ENCODE measurements at regions not wholly inside any gene's neighbourhood (a gene's known extent, or its start where the extent isn't known, plus 50 kb on each side); places are given as distances from the start of the nearest gene placed in this dataset.
"Not testable (repeated sequence)": the region's sequence is repeated elsewhere in the genome, so short reads cannot be mapped to it uniquely, and the experiment has no call there.

DNA sequence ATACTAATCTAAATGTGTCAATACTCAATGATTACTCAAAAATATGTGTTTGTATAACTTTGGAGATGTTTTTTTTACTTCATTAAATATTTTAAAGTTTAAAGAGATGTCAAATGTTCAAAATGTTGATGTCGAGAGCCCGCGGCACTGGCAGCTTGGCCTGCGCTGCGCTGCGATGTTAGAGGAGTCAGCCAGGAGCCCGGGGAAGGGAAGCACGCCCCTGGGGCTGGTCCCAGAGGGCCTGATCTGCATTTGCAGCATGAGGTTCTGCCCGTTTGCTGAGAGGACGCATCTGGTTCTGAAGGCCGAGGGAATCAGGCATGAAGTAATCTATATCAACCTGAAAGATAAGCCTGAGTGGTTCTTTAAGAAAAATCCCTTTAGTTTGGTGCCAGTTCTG, 66.4 kb upstream of the ATP2C1 start:
- no peak overlapping the region for H3K27ac ChIP-seq (ENCODE audit: low read length)
- ChIA-PET CTCF (no interaction called here), POLR2A (no interaction called here)
- H3K36me3 Mint-ChIP-seq = no peaks in the 10 kb centered on the region
- no peak overlapping the region for H3K4me3 Mint-ChIP-seq
- ATAC-seq (replicated peaks in 1 of 4) = no peak
- H3K9me3 ChIP-seq = no peaks in the 10 kb centered on the region
- 91% methylated on average over 9 of the region's 11 CpGs for WGBS (ENCODE audit: insufficient coverage)
- no peaks in the 10 kb centered on the region for H3K9me3 Mint-ChIP-seq
- peaks cover 2 to 6% of the 10 kb centered on the region in 2 donors for H3K27me3 Mint-ChIP-seq
- no peaks in the 10 kb centered on the region for H3K4me1 Mint-ChIP-seq
- DNase-seq = no peak
- H3K27me3 ChIP-seq (replicated peaks in 1 of 2; ENCODE audit: control insufficient read depth in 2 of 2, extremely low read depth in 1 of 2, insufficient read depth in 2 of 2, low read length in 1 of 2) = peaks cover 0 to 2% of the 10 kb centered on the region in 2 experiments
- H3K4me3 ChIP-seq (ENCODE audit: control insufficient read depth in 1 of 2, extremely low read depth in 1 of 2, low read length in 1 of 2) = no peak overlapping the region
- H3K4me1 ChIP-seq (ENCODE audit: control insufficient read depth in 1 of 2, extremely low read depth in 1 of 2, insufficient read depth in 2 of 2, low read length in 2 of 2) = no peaks in the 10 kb centered on the region
- H3K27ac Mint-ChIP-seq = no peak overlapping the region
- no peaks in the 10 kb centered on the region for H3K36me3 ChIP-seq (ENCODE audit: control insufficient read depth in 2 of 2, extremely low read depth in 1 of 2, insufficient read depth in 1 of 2, low read length in 1 of 2)

DNA sequence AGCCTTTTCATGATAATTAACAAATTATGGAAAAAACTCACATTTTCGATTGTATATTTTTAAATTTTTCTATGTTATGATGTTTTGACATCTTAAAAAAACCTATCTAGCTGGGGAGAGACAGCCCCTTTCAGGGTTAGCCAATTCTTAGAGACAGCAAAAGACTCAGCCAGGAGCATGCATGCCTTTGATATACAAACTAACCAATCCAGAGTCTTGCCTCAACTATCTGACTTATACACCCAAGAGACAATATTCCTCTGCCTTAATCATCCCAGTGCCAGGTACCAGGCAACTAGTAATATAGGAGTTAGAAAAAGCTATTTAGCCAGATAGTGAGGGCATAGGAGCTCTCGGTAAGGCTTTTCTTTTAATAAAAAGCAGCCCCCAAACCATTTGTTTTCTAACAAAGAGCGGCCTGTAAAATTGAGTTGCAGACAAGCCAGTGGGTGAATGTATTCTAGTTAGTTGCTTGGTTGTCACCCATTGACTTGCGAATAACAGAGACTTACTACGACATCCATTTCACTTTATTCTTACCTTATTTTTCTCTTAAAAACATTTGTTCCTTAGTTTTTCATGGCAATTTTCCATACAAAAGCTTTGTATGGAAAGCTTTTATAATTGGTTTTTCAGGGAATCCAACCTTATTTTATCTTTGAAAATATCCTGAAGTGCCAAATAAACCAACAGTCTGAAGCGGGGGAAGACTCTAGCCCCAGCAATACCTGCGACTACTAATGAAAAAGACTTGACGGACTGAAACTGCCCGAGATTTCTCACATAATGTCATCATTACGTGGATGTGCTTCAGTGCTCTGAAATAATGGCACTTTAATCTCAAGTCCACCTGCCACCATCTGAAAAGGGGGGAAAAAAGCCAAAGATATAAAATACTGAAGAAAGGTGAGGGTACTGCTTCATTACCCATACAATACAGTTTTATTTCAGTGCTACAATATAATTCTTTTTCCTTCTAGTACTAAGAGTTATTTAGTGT, 64.6 kb upstream of the ATP2C1 start:
- peaks cover 0 to 2% of the 10 kb centered on the region in 2 experiments for H3K27me3 ChIP-seq (replicated peaks in 1 of 2; ENCODE audit: control insufficient read depth in 2 of 2, extremely low read depth in 1 of 2, insufficient read depth in 2 of 2, low read length in 1 of 2)
- H3K4me3 ChIP-seq (ENCODE audit: control insufficient read depth in 1 of 2, extremely low read depth in 1 of 2, low read length in 1 of 2) = no peak overlapping the region
- POLR2A ChIA-PET = no interaction called here
- no peak overlapping the region for H3K4me3 Mint-ChIP-seq
- no CpG with 5 or more reads among the region's 10 CpGs for whole genome bisulfite sequencing (ENCODE audit: insufficient coverage)
- H3K36me3 ChIP-seq (ENCODE audit: control insufficient read depth in 2 of 2, extremely low read depth in 1 of 2, insufficient read depth in 1 of 2, low read length in 1 of 2) = no peaks in the 10 kb centered on the region
- H3K4me1 ChIP-seq (ENCODE audit: control insufficient read depth in 1 of 2, extremely low read depth in 1 of 2, insufficient read depth in 2 of 2, low read length in 2 of 2) = no peaks in the 10 kb centered on the region
- H3K27ac ChIP-seq (ENCODE audit: low read length) = no peak overlapping the region
- H3K27me3 Mint-ChIP-seq = peaks cover 2 to 6% of the 10 kb centered on the region in 2 donors
- ATAC-seq (replicated peaks in 1 of 4) (no peak), DNase-seq (no peak)
- H3K27ac Mint-ChIP-seq = no peak overlapping the region
- CTCF ChIA-PET = no interaction called here
- no peaks in the 10 kb centered on the region for H3K9me3 Mint-ChIP-seq
- no peaks in the 10 kb centered on the region for H3K4me1 Mint-ChIP-seq
- no peaks in the 10 kb centered on the region for H3K36me3 Mint-ChIP-seq
- H3K9me3 ChIP-seq = no peaks in the 10 kb centered on the region

DNA sequence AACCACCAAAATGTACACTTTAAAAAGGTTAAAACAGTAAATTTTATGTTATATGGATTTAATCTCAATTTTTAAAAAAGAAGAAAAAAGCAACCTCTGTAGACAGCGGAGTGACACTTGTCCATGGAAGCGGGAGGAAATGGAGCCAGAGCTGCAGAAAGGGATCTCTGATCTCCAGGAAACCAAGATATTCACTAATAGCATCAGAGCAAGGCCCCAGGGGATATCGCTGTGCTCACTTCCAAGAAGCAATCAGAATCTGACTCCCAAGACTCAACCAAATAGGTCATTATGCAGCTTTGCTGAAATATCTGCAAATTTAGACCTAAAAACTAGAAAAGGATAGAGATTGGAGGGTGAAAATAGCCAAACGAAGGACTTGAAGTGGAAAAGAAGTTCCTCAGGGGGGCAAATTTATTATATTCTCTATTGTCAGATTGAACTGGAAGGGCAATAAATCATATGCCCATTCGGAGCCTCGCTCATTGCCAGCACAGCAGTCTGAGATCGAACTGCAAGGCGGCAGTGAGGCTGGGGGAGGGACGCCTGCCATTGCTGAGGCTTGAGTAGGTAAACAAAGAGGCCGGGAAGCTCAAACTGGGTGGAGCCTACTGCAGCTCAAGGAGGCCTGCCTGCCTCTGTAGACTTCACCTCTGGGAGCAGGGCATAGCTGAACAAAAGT, 62.0 kb upstream of the ATP2C1 start:
- no peak overlapping the region for H3K4me3 ChIP-seq (ENCODE audit: control insufficient read depth in 1 of 2, extremely low read depth in 1 of 2, low read length in 1 of 2)
- H3K9me3 ChIP-seq = no peaks in the 10 kb centered on the region
- H3K36me3 Mint-ChIP-seq = no peaks in the 10 kb centered on the region
- H3K27ac ChIP-seq (ENCODE audit: low read length) = no peak overlapping the region
- H3K36me3 ChIP-seq (ENCODE audit: control insufficient read depth in 2 of 2, extremely low read depth in 1 of 2, insufficient read depth in 1 of 2, low read length in 1 of 2) = no peaks in the 10 kb centered on the region
- no peak overlapping the region for H3K27ac Mint-ChIP-seq
- ChIA-PET POLR2A (no interaction called here), CTCF (no interaction called here)
- no peak overlapping the region for H3K4me3 Mint-ChIP-seq
- H3K27me3 ChIP-seq (replicated peaks in 1 of 2; ENCODE audit: control insufficient read depth in 2 of 2, extremely low read depth in 1 of 2, insufficient read depth in 2 of 2, low read length in 1 of 2) = peaks cover 0 to 2% of the 10 kb centered on the region in 2 experiments
- H3K4me1 Mint-ChIP-seq = no peaks in the 10 kb centered on the region
- no peak for DNase-seq
- no peaks in the 10 kb centered on the region for H3K4me1 ChIP-seq (ENCODE audit: control insufficient read depth in 1 of 2, extremely low read depth in 1 of 2, insufficient read depth in 2 of 2, low read length in 2 of 2)
- no peak for ATAC-seq (replicated peaks in 1 of 4)
- H3K9me3 Mint-ChIP-seq = no peaks in the 10 kb centered on the region
- WGBS (ENCODE audit: insufficient coverage) = 84% methylated on average over 8 of the region's 10 CpGs
- peaks cover 2 to 6% of the 10 kb centered on the region in 2 donors for H3K27me3 Mint-ChIP-seq

DNA sequence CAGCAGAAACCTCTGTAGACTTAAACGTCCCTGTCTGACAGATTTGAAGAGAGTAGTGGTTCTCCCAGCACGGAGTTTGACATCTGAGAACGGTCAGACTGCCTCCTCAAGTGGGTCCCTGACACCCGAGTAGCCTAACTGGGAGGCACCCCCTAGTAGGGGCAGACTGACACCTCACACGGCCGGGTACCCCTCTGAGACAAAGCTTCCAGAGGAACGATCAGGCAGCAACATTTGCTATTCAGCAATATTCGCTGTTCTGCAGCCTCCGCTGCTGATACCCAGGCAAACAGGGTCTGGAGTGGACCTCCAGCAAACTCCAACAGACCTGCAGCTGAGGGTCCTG, 61.5 kb upstream of the ATP2C1 start:
- H3K4me3 Mint-ChIP-seq; POLR2A ChIA-PET; H3K9me3 ChIP-seq; ATAC-seq (replicated peaks in 1 of 4); H3K36me3 Mint-ChIP-seq; H3K4me1 ChIP-seq (ENCODE audit: control insufficient read depth in 1 of 2, extremely low read depth in 1 of 2, insufficient read depth in 2 of 2, low read length in 2 of 2); H3K27ac ChIP-seq (ENCODE audit: low read length); H3K4me3 ChIP-seq (ENCODE audit: control insufficient read depth in 1 of 2, extremely low read depth in 1 of 2, low read length in 1 of 2); DNase-seq; H3K36me3 ChIP-seq (ENCODE audit: control insufficient read depth in 2 of 2, extremely low read depth in 1 of 2, insufficient read depth in 1 of 2, low read length in 1 of 2); H3K27me3 ChIP-seq (replicated peaks in 1 of 2; ENCODE audit: control insufficient read depth in 2 of 2, extremely low read depth in 1 of 2, insufficient read depth in 2 of 2, low read length in 1 of 2); H3K27me3 Mint-ChIP-seq; H3K9me3 Mint-ChIP-seq; H3K4me1 Mint-ChIP-seq; H3K27ac Mint-ChIP-seq; CTCF ChIA-PET: not testable (repeated sequence)
- WGBS (ENCODE audit: insufficient coverage) = 55% methylated on average over 3 of the region's 9 CpGs

DNA sequence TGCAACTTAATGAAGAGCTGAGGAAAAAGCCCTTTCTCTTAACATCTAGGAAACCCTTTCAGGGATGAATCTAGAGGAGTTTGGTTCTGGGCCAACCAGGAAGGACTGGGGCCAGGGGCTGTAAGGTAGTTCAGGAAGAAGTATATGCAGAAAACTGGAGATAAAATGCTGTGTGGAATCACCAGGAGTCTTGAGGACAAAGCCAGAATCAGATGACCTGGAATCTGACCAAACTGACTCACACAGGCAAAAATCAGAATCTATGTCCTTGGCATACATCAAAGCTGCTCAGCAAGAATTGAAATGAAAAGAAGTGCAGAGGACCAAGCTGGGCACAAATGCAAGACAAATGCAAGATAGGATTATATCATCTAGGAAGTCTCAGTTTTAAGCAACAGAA, 59.4 kb upstream of the ATP2C1 start:
- DNase-seq (no peak), ATAC-seq (replicated peaks in 1 of 4) (no peak)
- no peaks in the 10 kb centered on the region for H3K36me3 ChIP-seq (ENCODE audit: control insufficient read depth in 2 of 2, extremely low read depth in 1 of 2, insufficient read depth in 1 of 2, low read length in 1 of 2)
- H3K27me3 ChIP-seq (replicated peaks in 1 of 2; ENCODE audit: control insufficient read depth in 2 of 2, extremely low read depth in 1 of 2, insufficient read depth in 2 of 2, low read length in 1 of 2) = no peaks in the 10 kb centered on the region
- CTCF ChIA-PET = no interaction called here
- no peak overlapping the region for H3K4me3 ChIP-seq (ENCODE audit: control insufficient read depth in 1 of 2, extremely low read depth in 1 of 2, low read length in 1 of 2)
- no peak overlapping the region for H3K27ac Mint-ChIP-seq
- H3K9me3 Mint-ChIP-seq = no peaks in the 10 kb centered on the region
- no peaks in the 10 kb centered on the region for H3K4me1 ChIP-seq (ENCODE audit: control insufficient read depth in 1 of 2, extremely low read depth in 1 of 2, insufficient read depth in 2 of 2, low read length in 2 of 2)
- no peaks in the 10 kb centered on the region for H3K9me3 ChIP-seq
- no peaks in the 10 kb centered on the region for H3K36me3 Mint-ChIP-seq
- POLR2A ChIA-PET = no interaction called here
- H3K27ac ChIP-seq (ENCODE audit: low read length) = no peak overlapping the region
- H3K4me3 Mint-ChIP-seq = no peak overlapping the region
- peaks cover 0 to 2% (median 0%) of the 10 kb centered on the region in 3 donors for H3K4me1 Mint-ChIP-seq
- H3K27me3 Mint-ChIP-seq = peaks cover 2 to 6% of the 10 kb centered on the region in 2 donors

DNA sequence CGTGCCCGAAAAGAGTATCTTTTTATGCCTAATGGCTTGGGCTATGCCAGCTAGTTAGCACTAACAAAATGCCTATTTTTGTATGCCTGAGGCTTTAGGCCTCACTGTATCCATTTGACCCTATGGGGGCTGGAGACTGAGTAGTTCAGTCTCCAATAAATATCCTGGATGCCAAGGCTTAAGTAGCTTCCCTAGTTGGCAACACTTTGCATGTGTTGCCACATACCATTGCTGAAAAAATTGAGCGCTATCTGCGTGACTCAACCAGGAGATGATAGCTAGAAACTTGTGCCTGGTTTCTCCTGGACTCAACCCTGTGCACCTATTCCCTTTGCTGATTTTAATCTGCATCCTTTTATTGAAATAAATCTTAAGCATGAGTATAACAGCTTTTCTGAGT, 58.4 kb upstream of the ATP2C1 start:
- no peak overlapping the region for H3K4me3 ChIP-seq (ENCODE audit: control insufficient read depth in 1 of 2, extremely low read depth in 1 of 2, low read length in 1 of 2)
- H3K27me3 ChIP-seq (replicated peaks in 1 of 2; ENCODE audit: control insufficient read depth in 2 of 2, extremely low read depth in 1 of 2, insufficient read depth in 2 of 2, low read length in 1 of 2) = no peaks in the 10 kb centered on the region
- POLR2A ChIA-PET = no interaction called here
- no peak for ATAC-seq (replicated peaks in 1 of 4)
- no peak for DNase-seq
- no peak overlapping the region for H3K4me3 Mint-ChIP-seq
- H3K27ac Mint-ChIP-seq = no peak overlapping the region
- H3K9me3 Mint-ChIP-seq = no peaks in the 10 kb centered on the region
- no peaks in the 10 kb centered on the region for H3K36me3 Mint-ChIP-seq
- H3K4me1 Mint-ChIP-seq = peaks cover 0 to 4% (median 2%) of the 10 kb centered on the region in 3 donors
- no peaks in the 10 kb centered on the region for H3K4me1 ChIP-seq (ENCODE audit: control insufficient read depth in 1 of 2, extremely low read depth in 1 of 2, insufficient read depth in 2 of 2, low read length in 2 of 2)
- CTCF ChIA-PET = no interaction called here
- no peak overlapping the region for H3K27ac ChIP-seq (ENCODE audit: low read length)
- peaks cover 2 to 5% of the 10 kb centered on the region in 2 donors for H3K27me3 Mint-ChIP-seq
- H3K36me3 ChIP-seq (ENCODE audit: control insufficient read depth in 2 of 2, extremely low read depth in 1 of 2, insufficient read depth in 1 of 2, low read length in 1 of 2) = no peaks in the 10 kb centered on the region
- no peaks in the 10 kb centered on the region for H3K9me3 ChIP-seq
- 92% methylated on average over 4 of the region's 4 CpGs for WGBS (ENCODE audit: insufficient coverage)
